Tibial nerve (tissue), 3 donors: ENCODE measurements at regions not wholly inside any gene's neighbourhood (a gene's known extent, or its start where the extent isn't known, plus 50 kb on each side); places are given as distances from the start of the nearest gene placed in this dataset.

Experiments
- CTCF ChIP-seq, 5 experiments: fragments of 200-600 bp in 3 of 5; fragments of 450-650 bp in 2 of 5; sonication (generic) in 3 of 5; IDR thresholded peaks; one replicate each; pipeline ENCODE4 v1.5.1; 2016 to 2019; ENCODE audit warnings: antibody characterized with exemption in 5 of 5, mild to moderate bottlenecking in 3 of 5, moderate library complexity in 2 of 5
- POLR2A ChIP-seq, 2 donors: fragments of 450-650 bp; IDR thresholded peaks; one replicate each; pipeline ENCODE4 v1.6.1; 2017; ENCODE audit warnings: antibody characterized with exemption in 2 of 2, mild to moderate bottlenecking in 2 of 2, moderate library complexity in 2 of 2

DNA sequence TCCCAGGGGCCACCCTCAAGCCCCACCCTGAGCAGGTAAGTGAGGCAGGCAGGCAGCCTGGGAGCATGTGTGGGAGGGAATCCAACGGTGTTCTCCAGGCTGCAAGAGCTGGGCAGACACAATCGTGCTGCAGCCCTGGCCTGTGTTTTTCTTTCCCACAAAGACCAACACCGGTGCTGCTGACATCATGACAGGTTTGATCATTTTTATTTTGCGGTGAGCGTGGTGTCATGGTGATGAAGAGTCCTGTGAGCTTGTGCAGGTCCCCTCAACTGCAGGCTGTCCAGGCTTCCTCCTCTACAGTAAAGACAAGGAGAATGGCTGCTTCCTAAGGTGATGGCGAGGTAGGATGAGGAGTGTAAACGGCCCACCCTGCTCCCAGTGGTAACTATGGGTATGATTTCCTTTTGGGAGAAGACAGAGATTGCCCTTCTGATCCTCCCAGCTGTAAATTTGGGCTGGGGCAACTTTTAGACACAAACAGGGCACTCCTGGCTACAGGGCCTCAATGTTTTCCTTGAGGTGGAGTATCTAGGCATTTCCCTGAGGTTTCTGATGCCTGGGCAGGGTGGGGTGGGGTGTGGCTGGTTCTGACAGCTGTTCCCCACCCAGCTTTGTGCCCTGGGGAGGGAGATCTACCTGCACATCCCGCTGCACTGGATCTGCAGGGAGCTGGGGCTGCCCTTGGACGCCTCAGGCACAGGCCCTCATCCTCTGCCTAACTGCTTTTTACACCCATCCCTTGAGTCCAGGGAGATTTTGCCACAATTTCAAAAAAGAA is 109.1 kb downstream of the VCPKMT start:
- TF ChIP-seq POLR2A (IDR thresholded peaks at IDR 0.05) (no peak), CTCF (IDR thresholded peaks at IDR 0.05) (no peak)
